GM18517 (cell line): ENCODE measurements at regions not wholly inside any gene's neighbourhood (a gene's known extent, or its start where the extent isn't known, plus 50 kb on each side); places are given as distances from the start of the nearest gene placed in this dataset.
A peak's percentile ranks its signal among the peaks of the same experiment; 100 is the strongest.
"Not testable (repeated sequence)": the region's sequence is repeated elsewhere in the genome, so short reads cannot be mapped to it uniquely, and the experiment has no call there.

Source experiments
- ATAC-seq: cut with Tn5 transposase; IDR thresholded peaks from one replicate; pipeline ENCODE4 v1.9.1; 2021; ENCODE audit warnings: mild to moderate bottlenecking, moderate library complexity; ENCODE audit not compliant: unreplicated experiment

GRCh38 chr12:47312808-47313426, 233.2 kb upstream of the AMIGO2 start:
- ATAC-seq = peak; percentile 89

- ATAC-seq = no peak
These were observed 232.4 kb upstream of the AMIGO2 start for GRCh38 chr12:47312147-47312546.

- ATAC-seq = no peak
These were observed 231.8 kb upstream of the AMIGO2 start for GRCh38 chr12:47311568-47311967.

GRCh38 chr12:47311010-47311409, 231.3 kb upstream of the AMIGO2 start:
- no peak for ATAC-seq

- ATAC-seq = no peak
These were observed 228.9 kb upstream of the AMIGO2 start for GRCh38 chr12:47308672-47309071.

- ATAC-seq = peak; percentile 84
These were observed 228.1 kb upstream of the AMIGO2 start for GRCh38 chr12:47307680-47308399.

GRCh38 chr12:47306773-47307679, 227.3 kb upstream of the AMIGO2 start:
- ATAC-seq = not testable (repeated sequence)

- no peak for ATAC-seq
These were observed 226.4 kb upstream of the AMIGO2 start for GRCh38 chr12:47306130-47306529.

GRCh38 chr12:47305464-47305863, 225.7 kb upstream of the AMIGO2 start:
- no peak for ATAC-seq

GRCh38 chr12:47303995-47304560, 224.3 kb upstream of the AMIGO2 start:
- ATAC-seq = no peak

- no peak for ATAC-seq
These were observed 223.4 kb upstream of the AMIGO2 start for GRCh38 chr12:47303207-47303606.

GRCh38 chr12:47302111-47302671, 222.4 kb upstream of the AMIGO2 start:
- ATAC-seq = peak; percentile 82

GRCh38 chr12:47299586-47299985, 219.8 kb upstream of the AMIGO2 start:
- no peak for ATAC-seq

GRCh38 chr12:47297993-47298392, 218.2 kb upstream of the AMIGO2 start:
- ATAC-seq = no peak

GRCh38 chr12:47296828-47297227, 217.1 kb upstream of the AMIGO2 start:
- ATAC-seq = no peak

- ATAC-seq = no peak
These were observed 213.6 kb upstream of the AMIGO2 start for GRCh38 chr12:47293406-47293805.

GRCh38 chr12:47286676-47287075, 206.9 kb upstream of the AMIGO2 start:
- ATAC-seq = no peak
